ENCODE measurements at regions not wholly inside any gene's neighbourhood (a gene's known extent, or its start where the extent isn't known, plus 50 kb on each side); places are given as distances from the start of the nearest gene placed in this dataset.

DNA sequence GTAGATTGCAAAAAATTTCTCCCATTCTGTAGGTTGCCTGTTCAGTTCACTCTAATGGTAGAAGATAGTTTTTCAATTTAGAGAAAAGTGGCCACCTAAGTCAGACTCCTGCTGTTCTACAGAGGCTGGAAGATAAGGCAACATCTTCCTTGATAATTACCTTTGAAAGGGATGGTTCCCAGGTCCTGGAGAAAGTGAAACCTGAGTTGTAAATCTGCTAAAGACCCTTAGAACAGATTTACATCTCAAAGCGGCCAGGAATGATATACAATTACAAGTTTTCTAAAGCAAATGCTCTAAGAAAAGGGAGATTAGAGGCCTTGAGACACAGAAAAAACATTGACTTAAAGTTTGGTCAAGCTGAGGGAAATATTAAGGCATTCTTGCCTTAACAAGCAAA lies 1350.2 kb upstream of the FAM98A start:
- no peak for TF ChIP-seq CTCF (IDR thresholded peaks at IDR 0.05; ENCODE audit: insufficient read depth, low read depth, low read length, missing control alignments)
- no peak overlapping the region for H3K4me3 ChIP-seq (ENCODE audit: low read length)
- DNase-seq (ENCODE audit: low read depth): no peak

- TF ChIP-seq CTCF (IDR thresholded peaks at IDR 0.05; ENCODE audit: insufficient read depth, low read depth, low read length, missing control alignments): no peak
- H3K4me3 ChIP-seq (ENCODE audit: low read length): no peak overlapping the region
- no peak for DNase-seq (ENCODE audit: low read depth)
Observed at GRCh38 chr2:34936089-34936488, 1337.0 kb upstream of the FAM98A start.

DNA sequence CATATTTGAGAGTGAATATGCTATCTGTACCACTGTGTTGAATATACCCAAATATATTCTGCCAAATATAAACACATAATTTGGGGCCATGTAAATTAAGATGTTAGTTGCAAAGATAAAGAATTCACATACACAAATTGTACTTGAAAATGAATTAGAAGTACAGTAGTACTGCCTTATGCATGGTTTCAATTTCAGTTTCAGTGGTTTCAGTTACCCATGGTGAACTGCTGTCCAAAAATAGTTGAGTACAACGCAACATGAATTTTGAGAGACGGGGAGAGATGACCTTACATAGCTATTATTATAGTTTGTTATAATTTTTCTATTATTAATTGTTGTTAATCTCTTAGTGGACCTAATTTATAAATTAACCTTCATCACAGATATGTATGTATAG lies 1313.0 kb upstream of the FAM98A start:
- H3K4me3 ChIP-seq (ENCODE audit: low read length): no peak overlapping the region
- DNase-seq (ENCODE audit: low read depth): no peak
- no peak for TF ChIP-seq CTCF (IDR thresholded peaks at IDR 0.05; ENCODE audit: insufficient read depth, low read depth, low read length, missing control alignments)

DNA sequence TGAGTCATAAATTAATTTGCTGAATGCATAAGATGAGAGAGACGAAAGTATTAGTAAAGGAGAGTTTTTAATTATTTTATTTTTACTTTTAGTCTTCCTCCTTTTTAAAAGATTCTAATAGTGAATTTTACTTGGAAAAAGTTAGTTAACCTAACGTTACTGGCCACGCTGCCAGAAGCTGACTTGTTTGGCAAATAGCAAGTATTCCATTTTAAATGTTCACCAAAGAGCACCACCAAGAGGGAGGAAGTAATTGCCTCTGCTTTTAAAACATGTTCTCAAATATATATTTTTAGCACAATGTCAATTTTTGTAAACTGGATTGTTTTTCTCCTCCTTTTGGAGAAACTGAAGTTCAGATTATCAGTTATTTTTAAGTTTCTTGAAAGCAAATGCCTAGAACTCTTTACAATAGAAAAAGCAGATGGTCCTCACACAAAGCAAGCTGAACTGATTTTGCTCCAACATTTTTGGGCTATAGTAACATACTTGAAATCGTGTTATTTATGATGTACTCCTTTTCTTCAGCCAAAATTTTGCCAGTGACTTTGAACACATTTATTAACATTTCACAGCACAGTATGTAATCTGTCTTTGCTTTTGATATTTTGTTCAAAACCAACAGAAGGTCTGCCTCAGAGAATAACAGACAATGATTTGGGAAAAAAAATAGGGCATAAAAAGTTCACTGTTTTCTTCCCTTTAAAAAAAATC lies 1311.0 kb upstream of the FAM98A start:
- H3K4me3 ChIP-seq (ENCODE audit: low read length): no peak overlapping the region
- no peak for TF ChIP-seq CTCF (IDR thresholded peaks at IDR 0.05; ENCODE audit: insufficient read depth, low read depth, low read length, missing control alignments)
- no peak for DNase-seq (ENCODE audit: low read depth)

- DNase-seq (ENCODE audit: low read depth): no peak
Observed at GRCh38 chr2:34907812-34908211, 1308.7 kb upstream of the FAM98A start.

GRCh38 chr2:34901739-34902138 lies 1302.6 kb upstream of the FAM98A start:
- no peak for DNase-seq (ENCODE audit: low read depth)
- H3K4me3 ChIP-seq (ENCODE audit: low read length): no peak overlapping the region
- TF ChIP-seq CTCF (IDR thresholded peaks at IDR 0.05; ENCODE audit: insufficient read depth, low read depth, low read length, missing control alignments): no peak

More at GRCh38 chr2:34907812-34908211, 1308.7 kb upstream of the FAM98A start:
- no peak for TF ChIP-seq CTCF (IDR thresholded peaks at IDR 0.05; ENCODE audit: insufficient read depth, low read depth, low read length, missing control alignments)
- no peak overlapping the region for H3K4me3 ChIP-seq (ENCODE audit: low read length)

GRCh38 chr2:34899079-34899478 lies 1300.0 kb upstream of the FAM98A start:
- no peak for DNase-seq (ENCODE audit: low read depth)
- TF ChIP-seq CTCF (IDR thresholded peaks at IDR 0.05; ENCODE audit: insufficient read depth, low read depth, low read length, missing control alignments): no peak
- H3K4me3 ChIP-seq (ENCODE audit: low read length): no peak overlapping the region
